SK-N-SH (cell line): ENCODE measurements at regions not wholly inside any gene's neighbourhood (a gene's known extent, or its start where the extent isn't known, plus 50 kb on each side); places are given as distances from the start of the nearest gene placed in this dataset.

ENCODE experiments used
- CHD2 ChIP-seq: fragments of 150-350 bp; IDR thresholded peaks from 2 replicates; pipeline ENCODE4 v1.6.1; 2018; ENCODE audit warnings: low read length; ENCODE audit not compliant: partially characterized antibody
- CTCF ChIP-seq: fragments of 200-600 bp; sonication (generic); IDR thresholded peaks from 2 replicates; pipeline ENCODE4 v1.6.1; 2017; ENCODE audit warnings: antibody characterized with exemption, mild to moderate bottlenecking, moderate library complexity
- EP300 ChIP-seq, 2 experiments: IDR thresholded peaks; 2 replicates each; pipeline versions ENCODE4 v1.4.0 to v1.6.1; 2012; ENCODE audit warnings: borderline replicate concordance in 1 of 2, low read depth in 1 of 2, low read length in 1 of 2
- NRF1 ChIP-seq: IDR thresholded peaks from 2 replicates; pipeline ENCODE4 v1.6.1; 2012; ENCODE audit warnings: low read depth, mild to moderate bottlenecking, low read length
- RAD21 ChIP-seq: IDR thresholded peaks from 2 replicates; pipeline ENCODE4 v1.6.1; 2012; ENCODE audit warnings: mild to moderate bottlenecking, low read length
- RFX5 ChIP-seq: IDR thresholded peaks from 2 replicates; pipeline ENCODE4 v1.6.1; 2012; ENCODE audit warnings: mild to moderate bottlenecking, improper control_type of control experiment, low read length
- RXRA ChIP-seq: IDR thresholded peaks from 2 replicates; pipeline ENCODE4 v1.4.0; 2012; ENCODE audit warnings: low read depth, mild to moderate bottlenecking, borderline replicate concordance
- TEAD4 ChIP-seq: IDR thresholded peaks from 2 replicates; pipeline ENCODE4 v1.4.0; 2012; ENCODE audit warnings: mild to moderate bottlenecking, borderline replicate concordance; ENCODE audit not compliant: insufficient read depth
- USF2 ChIP-seq: fragments of 150-350 bp; IDR thresholded peaks from 2 replicates; pipeline ENCODE4 v1.6.1; 2017; ENCODE audit warnings: antibody characterized with exemption, low read length, low read depth, borderline replicate concordance
- TF ChIP-seq, protein P1 (sequence below): IDR thresholded peaks from 2 replicates; pipeline ENCODE4 v1.4.0; 2012; ENCODE audit warnings: low read depth, borderline replicate concordance
- TF ChIP-seq, protein P2 (sequence below): IDR thresholded peaks from 2 replicates; pipeline ENCODE4 v1.4.0; 2012; ENCODE audit warnings: low read depth, borderline replicate concordance
- TF ChIP-seq, protein P3 (sequence below): IDR thresholded peaks from 2 replicates; pipeline ENCODE4 v1.6.1; 2012; ENCODE audit warnings: mild to moderate bottlenecking, low read depth, low read length, moderate library complexity
- TF ChIP-seq, protein P4 (sequence below): IDR thresholded peaks from 2 replicates; pipeline ENCODE4 v1.4.0; 2012; ENCODE audit warnings: low read depth

- TF ChIP-seq, protein P1, sequence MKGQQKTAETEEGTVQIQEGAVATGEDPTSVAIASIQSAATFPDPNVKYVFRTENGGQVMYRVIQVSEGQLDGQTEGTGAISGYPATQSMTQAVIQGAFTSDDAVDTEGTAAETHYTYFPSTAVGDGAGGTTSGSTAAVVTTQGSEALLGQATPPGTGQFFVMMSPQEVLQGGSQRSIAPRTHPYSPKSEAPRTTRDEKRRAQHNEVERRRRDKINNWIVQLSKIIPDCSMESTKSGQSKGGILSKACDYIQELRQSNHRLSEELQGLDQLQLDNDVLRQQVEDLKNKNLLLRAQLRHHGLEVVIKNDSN: no peak
- TF ChIP-seq, protein P2, sequence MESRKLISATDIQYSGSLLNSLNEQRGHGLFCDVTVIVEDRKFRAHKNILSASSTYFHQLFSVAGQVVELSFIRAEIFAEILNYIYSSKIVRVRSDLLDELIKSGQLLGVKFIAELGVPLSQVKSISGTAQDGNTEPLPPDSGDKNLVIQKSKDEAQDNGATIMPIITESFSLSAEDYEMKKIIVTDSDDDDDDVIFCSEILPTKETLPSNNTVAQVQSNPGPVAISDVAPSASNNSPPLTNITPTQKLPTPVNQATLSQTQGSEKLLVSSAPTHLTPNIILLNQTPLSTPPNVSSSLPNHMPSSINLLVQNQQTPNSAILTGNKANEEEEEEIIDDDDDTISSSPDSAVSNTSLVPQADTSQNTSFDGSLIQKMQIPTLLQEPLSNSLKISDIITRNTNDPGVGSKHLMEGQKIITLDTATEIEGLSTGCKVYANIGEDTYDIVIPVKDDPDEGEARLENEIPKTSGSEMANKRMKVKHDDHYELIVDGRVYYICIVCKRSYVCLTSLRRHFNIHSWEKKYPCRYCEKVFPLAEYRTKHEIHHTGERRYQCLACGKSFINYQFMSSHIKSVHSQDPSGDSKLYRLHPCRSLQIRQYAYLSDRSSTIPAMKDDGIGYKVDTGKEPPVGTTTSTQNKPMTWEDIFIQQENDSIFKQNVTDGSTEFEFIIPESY: no peak
- TF ChIP-seq, protein P3, sequence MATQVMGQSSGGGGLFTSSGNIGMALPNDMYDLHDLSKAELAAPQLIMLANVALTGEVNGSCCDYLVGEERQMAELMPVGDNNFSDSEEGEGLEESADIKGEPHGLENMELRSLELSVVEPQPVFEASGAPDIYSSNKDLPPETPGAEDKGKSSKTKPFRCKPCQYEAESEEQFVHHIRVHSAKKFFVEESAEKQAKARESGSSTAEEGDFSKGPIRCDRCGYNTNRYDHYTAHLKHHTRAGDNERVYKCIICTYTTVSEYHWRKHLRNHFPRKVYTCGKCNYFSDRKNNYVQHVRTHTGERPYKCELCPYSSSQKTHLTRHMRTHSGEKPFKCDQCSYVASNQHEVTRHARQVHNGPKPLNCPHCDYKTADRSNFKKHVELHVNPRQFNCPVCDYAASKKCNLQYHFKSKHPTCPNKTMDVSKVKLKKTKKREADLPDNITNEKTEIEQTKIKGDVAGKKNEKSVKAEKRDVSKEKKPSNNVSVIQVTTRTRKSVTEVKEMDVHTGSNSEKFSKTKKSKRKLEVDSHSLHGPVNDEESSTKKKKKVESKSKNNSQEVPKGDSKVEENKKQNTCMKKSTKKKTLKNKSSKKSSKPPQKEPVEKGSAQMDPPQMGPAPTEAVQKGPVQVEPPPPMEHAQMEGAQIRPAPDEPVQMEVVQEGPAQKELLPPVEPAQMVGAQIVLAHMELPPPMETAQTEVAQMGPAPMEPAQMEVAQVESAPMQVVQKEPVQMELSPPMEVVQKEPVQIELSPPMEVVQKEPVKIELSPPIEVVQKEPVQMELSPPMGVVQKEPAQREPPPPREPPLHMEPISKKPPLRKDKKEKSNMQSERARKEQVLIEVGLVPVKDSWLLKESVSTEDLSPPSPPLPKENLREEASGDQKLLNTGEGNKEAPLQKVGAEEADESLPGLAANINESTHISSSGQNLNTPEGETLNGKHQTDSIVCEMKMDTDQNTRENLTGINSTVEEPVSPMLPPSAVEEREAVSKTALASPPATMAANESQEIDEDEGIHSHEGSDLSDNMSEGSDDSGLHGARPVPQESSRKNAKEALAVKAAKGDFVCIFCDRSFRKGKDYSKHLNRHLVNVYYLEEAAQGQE: no peak
- TF ChIP-seq TEAD4 (no peak), CHD2 (no peak), USF2 (no peak), CTCF (no peak), RFX5 (no peak), NRF1 (no peak), RXRA (no peak), EP300 (IDR thresholded peaks at IDR 0.05; ENCODE audit: borderline replicate concordance in 1 of 2, low read depth in 1 of 2, low read length in 1 of 2) (no peak), RAD21 (no peak)
- TF ChIP-seq, protein P4, sequence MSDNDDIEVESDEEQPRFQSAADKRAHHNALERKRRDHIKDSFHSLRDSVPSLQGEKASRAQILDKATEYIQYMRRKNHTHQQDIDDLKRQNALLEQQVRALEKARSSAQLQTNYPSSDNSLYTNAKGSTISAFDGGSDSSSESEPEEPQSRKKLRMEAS: no peak
These were observed 67.3 kb upstream of the MAL start for GRCh38 chr2:94958245-94958644.
